K562 (cell line): ENCODE measurements at regions not wholly inside any gene's neighbourhood (a gene's known extent, or its start where the extent isn't known, plus 50 kb on each side); places are given as distances from the start of the nearest gene placed in this dataset.

Experiments used
- ATAC-seq: fragments of 200-7000 bp; cut with Tn5 transposase; 3 replicates; pipeline ENCODE4 v1.9.1; 2020; ENCODE audit warnings: moderate library complexity
- BruUV-seq: library from RNA; stranded (reverse); fragments of 400-500 nt; replicated peaks from 2 replicates; lab custom pipeline; 2021; lab: Mats Ljungman, UMichigan
- CTCF ChIA-PET: fragments of 300-600 bp; formaldehyde crosslinking; extraction: SDS; loops from one replicate; lab custom pipeline; 2021; ENCODE audit warnings: low intra/inter-chr PET ratio; lab: Yijun Ruan, JAX
- POLR2A ChIA-PET: fragments of 300-600, 350-650 bp; sonication (Branson Sonifier 250); formaldehyde crosslinking; extraction: SDS; loops from one replicate; lab custom pipeline; 2021; ENCODE audit warnings: antibody characterized with exemption, inconsistent platforms; lab: Yijun Ruan, JAX
- DNase-seq, 4 experiments: peaks; one replicate each; pipeline versions ENCODE4 v3.0.0 to v3.0.0-alpha.2; 2011 to 2018; ENCODE audit warnings: low spot score in 3 of 4, mixed read lengths in 3 of 4; ENCODE audit errors: extremely low read depth in 1 of 4
- FAIRE-seq: peaks from 2 replicates; lab custom pipeline; 2011; peaks lifted over from hg19 to GRCh38; lab: Jason Lieb, UNC
- H2AFZ ChIP-seq: 2 replicates; pipeline ENCODE4 v1.6.0; 2011; ENCODE audit warnings: low read depth, low read length, control low read depth, inconsistent platforms
- H3K27ac ChIP-seq: fragments of 200-600 bp; 3 replicates; pipeline ENCODE4 v1.8.0; 2011; ENCODE audit warnings: low read depth, mild to moderate bottlenecking, control low read depth, inconsistent platforms, low read length, moderate library complexity, mixed read lengths; ENCODE audit errors: extremely low read depth
- H3K27me3 ChIP-seq, 2 experiments: fragments of 300-600 bp in 1 of 2; 2 replicates in 1 of 2; 3 replicates in 1 of 2; pipeline versions ENCODE4 v1.6.0 to v1.8.0; 2011; ENCODE audit warnings: inconsistent platforms in 2 of 2, low read length in 2 of 2, mild to moderate bottlenecking in 1 of 2, mixed read lengths in 1 of 2, moderate library complexity in 1 of 2; ENCODE audit not compliant: control insufficient read depth in 2 of 2, insufficient read depth in 2 of 2
- H3K36me3 ChIP-seq: fragments of 300-600 bp; 3 replicates; pipeline ENCODE4 v1.8.0; 2011; ENCODE audit warnings: mild to moderate bottlenecking, low read length, inconsistent platforms; ENCODE audit not compliant: control insufficient read depth, insufficient read depth
- H3K4me1 ChIP-seq, 2 experiments: fragments of 200-600 bp in 1 of 2; replicated peaks in 1 of 2; 2 replicates in 1 of 2; 3 replicates in 1 of 2; pipeline versions ENCODE4 v1.5.1 to v1.8.0; 2011; ENCODE audit warnings: inconsistent platforms in 2 of 2, low read length in 2 of 2, mild to moderate bottlenecking in 1 of 2, mixed read lengths in 1 of 2, moderate library complexity in 1 of 2; ENCODE audit not compliant: control insufficient read depth in 2 of 2, insufficient read depth in 2 of 2
- H3K4me2 ChIP-seq: 2 replicates; pipeline ENCODE4 v1.6.1; 2011; ENCODE audit warnings: low read length, control low read depth, inconsistent platforms, mixed read lengths; ENCODE audit not compliant: insufficient read depth
- H3K4me3 ChIP-seq: fragments of 200-600 bp; sonication (generic), shearing (Covaris generic); 2 replicates; pipeline ENCODE4 v1.5.1; 2016; ENCODE audit warnings: control low read depth, inconsistent platforms
- H3K79me2 ChIP-seq: fragments of 200-600 bp; 3 replicates; pipeline ENCODE4 v1.8.0; 2011; ENCODE audit warnings: low read length, inconsistent platforms; ENCODE audit not compliant: control insufficient read depth, insufficient read depth
- H3K9ac ChIP-seq, 2 experiments: 2 replicates each; pipeline versions ENCODE4 v1.6.0 to v1.6.1; 2011; ENCODE audit warnings: low read depth in 2 of 2, low read length in 2 of 2, control low read depth in 1 of 2, inconsistent platforms in 1 of 2, mild to moderate bottlenecking in 1 of 2, mixed read lengths in 1 of 2; ENCODE audit not compliant: insufficient read depth in 1 of 2
- H3K9me1 ChIP-seq: one replicate; pipeline ENCODE4 v1.6.0; 2011; ENCODE audit warnings: inconsistent platforms, mild to moderate bottlenecking, low read length, moderate library complexity; ENCODE audit not compliant: control insufficient read depth, insufficient read depth
- H3K9me3 ChIP-seq: replicated peaks from 2 replicates; pipeline ENCODE4 v1.5.1; 2011; ENCODE audit warnings: low read depth, low read length, inconsistent platforms; ENCODE audit not compliant: control insufficient read depth, insufficient read depth
- H4K20me1 ChIP-seq: replicated peaks from 2 replicates; pipeline ENCODE4 v1.6.1; 2011; ENCODE audit warnings: low read length, inconsistent platforms, mixed read lengths; ENCODE audit not compliant: control insufficient read depth, insufficient read depth
- CBFA2T3 ChIP-seq: fragments of 450-650 bp; IDR thresholded peaks from 2 replicates; pipeline ENCODE4 v1.6.1; 2017
- CBX2 ChIP-seq: fragments of 200-600 bp; sonication (generic); IDR thresholded peaks from one replicate; pipeline ENCODE4 v1.6.1; 2012; ENCODE audit warnings: mild to moderate bottlenecking, low read length, inconsistent platforms; ENCODE audit not compliant: insufficient read depth, poor library complexity, severe bottlenecking
- KDM5B ChIP-seq: fragments of 200-600 bp; sonication (generic); IDR thresholded peaks from 2 replicates; pipeline ENCODE4 v1.6.1; 2012; ENCODE audit warnings: low read depth, mild to moderate bottlenecking, moderate library complexity, low read length, control low read depth, inconsistent platforms; ENCODE audit not compliant: insufficient replicate concordance
- MCM7 ChIP-seq, 2 experiments: fragments of 450-650 bp; IDR thresholded peaks; 2 replicates each; pipeline ENCODE4 v1.6.1; 2016 to 2018
- MTF1 ChIP-seq: fragments of 250-450 bp; sonication (Bioruptor Pico); IDR thresholded peaks from 2 replicates; pipeline ENCODE4 v1.9.0; 2021; ENCODE audit warnings: moderate library complexity, mild to moderate bottlenecking, inconsistent platforms, borderline replicate concordance
- MYBL2 ChIP-seq, 2 experiments: fragments of 450-650 bp in 1 of 2; sonication (generic) in 1 of 2; formaldehyde crosslinking in 1 of 2; IDR thresholded peaks; 2 replicates each; pipeline versions ENCODE4 v1.6.1 to v1.8.1; 2017 to 2022; ENCODE audit warnings: borderline replicate concordance in 1 of 2, inconsistent platforms in 1 of 2, low read depth in 1 of 2, mild to moderate bottlenecking in 1 of 2, missing genetic modification reagents in 1 of 2, moderate library complexity in 1 of 2
- PHB ChIP-seq: fragments of 250-450 bp; sonication (Bioruptor Pico); IDR thresholded peaks from 2 replicates; pipeline ENCODE4 v1.5.0; 2021
- RBM14 ChIP-seq: fragments of 200-400 bp; formaldehyde crosslinking; IDR thresholded peaks from 2 replicates; pipeline ENCODE4 v1.6.1; 2018; ENCODE audit warnings: low read depth, mild to moderate bottlenecking, low read length, moderate library complexity, borderline replicate concordance; ENCODE audit not compliant: insufficient read depth
- SOX6 ChIP-seq: fragments of 450-650 bp; IDR thresholded peaks from 2 replicates; pipeline ENCODE4 v1.6.1; 2014; ENCODE audit warnings: mild to moderate bottlenecking
- SRSF3 ChIP-seq: fragments of 200-400 bp; formaldehyde crosslinking; IDR thresholded peaks from 2 replicates; pipeline ENCODE4 v1.6.1; 2016; ENCODE audit warnings: mild to moderate bottlenecking, low read length, moderate library complexity; ENCODE audit not compliant: insufficient read depth
- TAF7 ChIP-seq: fragments of 450-650 bp; IDR thresholded peaks from 2 replicates; pipeline ENCODE4 v1.6.1; 2016; ENCODE audit warnings: missing genetic modification characterization, missing compliant biosample characterization
- TAL1 ChIP-seq: fragments of 450-650 bp; IDR thresholded peaks from 2 replicates; pipeline ENCODE4 v1.6.1; 2016; ENCODE audit warnings: mild to moderate bottlenecking
- ZHX1 ChIP-seq: fragments of 150-350 bp; conservative IDR thresholded peaks from 2 replicates; pipeline ENCODE4 v1.6.1; 2014; ENCODE audit warnings: low read length
- ZNF175 ChIP-seq: fragments of 200-800 bp; sonication (Bioruptor generic); IDR thresholded peaks from 2 replicates; pipeline ENCODE4 v1.6.1; 2016; ENCODE audit warnings: low read depth, mild to moderate bottlenecking, missing genetic modification characterization, missing compliant biosample characterization
- ZNF23 ChIP-seq: fragments of 250-450 bp; sonication (Bioruptor Pico); IDR thresholded peaks from 2 replicates; pipeline ENCODE4 v1.4.0; 2020; ENCODE audit warnings: mild to moderate bottlenecking
- ZNF668 ChIP-seq: fragments of 250-450 bp; sonication (Bioruptor Pico); IDR thresholded peaks from 2 replicates; pipeline ENCODE4 v1.8.0; 2022; ENCODE audit warnings: mild to moderate bottlenecking, inconsistent platforms
- ZNF77 ChIP-seq: fragments of 250-450 bp; sonication (Bioruptor Pico); IDR thresholded peaks from 2 replicates; pipeline ENCODE4 v1.5.0; 2020
- WGBS: fragments of 100-300 bp; shearing (Covaris generic); methylation state at CpG from one replicate; pipeline ENCODE4 v1.1.6; 2016; ENCODE audit warnings: low coverage, mixed read lengths; ENCODE audit not compliant: insufficient coverage; ENCODE audit errors: missing lambda C conversion rate; 5-methylcytosine and 5-hydroxymethylcytosine counted together
- in situ Hi-C: fragments of 300-500 bp; cut with MboI; formaldehyde crosslinking; loops from 4 replicates; pipeline ENCODE4 v1.15.0; 2018; ENCODE audit warnings: inconsistent platforms, mixed read lengths
- intact Hi-C: fragments of 100-400 bp; cut with micrococcal nuclease; formaldehyde crosslinking; loops from 2 replicates; pipeline ENCODE4 v1.14.2; 2022

- CTCF ChIA-PET: no interaction called here
- no TSS peak for BruUV-seq
- in situ Hi-C loops: no loop called here
- no peaks in the 10 kb centered on the region for H3K9me1 ChIP-seq
- DNase-seq (no peak), FAIRE-seq (no peak), ATAC-seq (no peak)
- H3K36me3 ChIP-seq: no peaks in the 10 kb centered on the region
- no peak overlapping the region for H3K4me3 ChIP-seq
- H3K4me2 ChIP-seq: no peak overlapping the region
- no peak overlapping the region for H3K27ac ChIP-seq
- no peaks in the 10 kb centered on the region for H4K20me1 ChIP-seq
- H3K9ac ChIP-seq: no peak overlapping the region
- intact Hi-C loops: no loop called here
- no peaks in the 10 kb centered on the region; the same call in 1 of the 2 replicates for H3K9me3 ChIP-seq
- no peaks in the 10 kb centered on the region for H3K79me2 ChIP-seq
- H3K27me3 ChIP-seq: no peaks in the 10 kb centered on the region
- TF ChIP-seq ZHX1 (no peak), TAF7 (tag) (no peak), CBFA2T3 (no peak), RBM14 (no peak), SRSF3 (no peak), KDM5B (no peak), ZNF77 (CRISPR knock-in tag) (no peak), ZNF175 (CRISPR knock-in tag) (no peak), SOX6 (no peak), CBX2 (no peak), PHB (CRISPR knock-in tag) (no peak), TAL1 (no peak), MCM7 (IDR thresholded peaks at IDR 0.05) (no peak), ZNF668 (CRISPR knock-in tag) (no peak), ZNF23 (CRISPR knock-in tag) (no peak), MYBL2 (IDR thresholded peaks at IDR 0.05; ENCODE audit: low read depth) (no peak), MYBL2 (CRISPR knock-in tag; IDR thresholded peaks at IDR 0.05; ENCODE audit: borderline replicate concordance) (no peak), MTF1 (CRISPR knock-in tag) (no peak)
- no peaks in the 10 kb centered on the region for H3K4me1 ChIP-seq
- no peak overlapping the region for H2AFZ ChIP-seq
- POLR2A ChIA-PET: no interaction called here
- WGBS: 0% methylated on average over 1 of the region's 1 CpG
Measured at GRCh38 chr18:28607991-28608390, 431.1 kb upstream of the CDH2 start.
